Left forelimb (tissue), 1 donor: ENCODE measurements at regions not wholly inside any gene's neighbourhood (a gene's known extent, or its start where the extent isn't known, plus 50 kb on each side); places are given as distances from the start of the nearest gene placed in this dataset.

Experiments
- DNase-seq: peaks from one replicate; pipeline ENCODE4 v3.0.0-alpha.2; 2018; ENCODE audit warnings: low spot score

DNA sequence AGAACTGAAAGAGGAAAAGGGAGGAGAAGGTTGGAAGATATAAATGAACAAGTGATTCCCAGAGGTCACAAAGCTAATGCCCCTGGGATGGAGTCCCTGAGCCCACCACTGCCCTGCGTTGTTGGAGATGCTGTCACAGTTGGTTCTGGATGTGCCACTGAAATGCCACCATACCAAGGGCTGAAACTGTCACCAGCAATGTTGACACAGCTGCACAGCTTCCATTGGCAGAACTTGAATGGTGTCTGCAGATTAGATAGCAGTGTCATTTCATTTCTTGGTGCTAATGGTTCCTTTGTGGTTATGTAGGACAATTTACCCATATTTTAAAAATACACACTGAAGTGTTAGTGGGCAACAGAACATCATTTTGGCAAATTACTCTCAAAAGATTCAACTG, 120.7 kb downstream of the TBXT start:
- no peak for DNase-seq

GRCh38 chr6:166046226-166046625, 121.4 kb downstream of the TBXT start:
- no peak for DNase-seq

DNA sequence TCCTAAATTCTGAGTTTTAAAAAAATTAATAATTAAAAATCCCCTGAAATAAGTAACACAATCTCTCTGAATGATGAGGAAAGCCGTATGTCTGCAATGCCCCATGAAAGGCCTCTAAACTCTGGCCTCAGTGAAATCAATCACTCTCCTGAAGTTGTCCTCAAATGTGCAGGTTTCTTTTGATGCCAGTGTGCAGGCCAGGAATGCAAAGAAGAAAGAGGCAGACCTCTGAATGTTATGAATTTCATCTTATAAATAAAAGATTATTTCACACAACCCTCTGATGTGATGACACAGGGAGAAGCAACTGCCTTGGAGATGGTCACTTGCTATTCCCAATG, 121.8 kb downstream of the TBXT start:
- DNase-seq: no peak

DNA sequence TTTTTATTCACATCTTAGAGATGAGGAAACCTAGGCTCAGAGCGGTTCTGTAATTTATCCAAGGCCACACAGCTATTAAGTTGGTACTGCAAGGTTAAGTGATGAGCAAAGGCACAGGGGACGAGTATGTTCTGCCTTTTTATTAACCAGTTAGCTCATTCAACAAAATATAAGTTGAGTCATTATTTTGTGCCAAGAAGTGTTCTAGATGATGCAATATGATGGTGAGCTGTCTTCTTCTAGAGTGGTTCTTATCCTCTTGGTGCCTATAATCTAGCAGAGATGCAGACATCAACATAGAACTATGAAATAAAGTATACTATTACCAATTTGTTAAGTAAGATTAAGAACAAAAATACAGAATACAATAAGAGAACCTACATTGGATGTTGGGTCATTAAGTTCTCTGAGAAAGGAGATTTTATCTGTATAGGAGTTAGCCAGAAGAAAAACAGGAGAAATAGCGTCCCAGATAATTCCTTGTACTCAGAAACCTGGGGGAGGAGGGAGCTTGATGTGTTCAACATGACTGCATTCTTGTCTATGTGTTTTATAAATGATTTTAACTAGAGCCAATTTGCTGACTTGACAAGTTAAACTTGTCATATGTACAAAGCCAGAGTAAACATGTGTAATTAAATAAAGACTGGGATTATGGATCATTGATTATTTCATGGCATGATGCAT, 122.3 kb downstream of the TBXT start:
- no peak for DNase-seq

DNA sequence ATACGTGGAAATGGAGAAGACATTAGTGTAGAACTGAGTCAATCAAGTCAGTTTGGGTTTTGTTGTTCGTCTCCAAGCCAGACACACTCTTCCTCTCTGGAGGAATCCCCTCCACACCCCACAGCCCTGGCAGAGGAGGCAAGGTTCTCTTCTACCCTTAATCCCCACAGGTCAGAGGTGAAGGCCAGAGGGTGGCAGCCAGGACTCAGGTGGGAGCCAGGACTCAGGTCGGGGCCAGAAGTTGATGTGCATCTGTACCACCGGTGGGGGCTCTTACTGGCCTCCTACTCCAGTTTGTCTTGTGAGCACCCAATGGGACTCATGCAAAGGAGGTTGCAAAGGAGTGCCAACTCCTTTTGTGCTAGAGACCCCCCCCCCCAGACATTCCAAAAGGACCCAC, 126.4 kb downstream of the TBXT start:
- DNase-seq: no peak

GRCh38 chr6:166040292-166040691, 127.4 kb downstream of the TBXT start:
- DNase-seq: no peak

GRCh38 chr6:166036316-166037095, 131.1 kb downstream of the TBXT start:
- DNase-seq: no peak

DNA sequence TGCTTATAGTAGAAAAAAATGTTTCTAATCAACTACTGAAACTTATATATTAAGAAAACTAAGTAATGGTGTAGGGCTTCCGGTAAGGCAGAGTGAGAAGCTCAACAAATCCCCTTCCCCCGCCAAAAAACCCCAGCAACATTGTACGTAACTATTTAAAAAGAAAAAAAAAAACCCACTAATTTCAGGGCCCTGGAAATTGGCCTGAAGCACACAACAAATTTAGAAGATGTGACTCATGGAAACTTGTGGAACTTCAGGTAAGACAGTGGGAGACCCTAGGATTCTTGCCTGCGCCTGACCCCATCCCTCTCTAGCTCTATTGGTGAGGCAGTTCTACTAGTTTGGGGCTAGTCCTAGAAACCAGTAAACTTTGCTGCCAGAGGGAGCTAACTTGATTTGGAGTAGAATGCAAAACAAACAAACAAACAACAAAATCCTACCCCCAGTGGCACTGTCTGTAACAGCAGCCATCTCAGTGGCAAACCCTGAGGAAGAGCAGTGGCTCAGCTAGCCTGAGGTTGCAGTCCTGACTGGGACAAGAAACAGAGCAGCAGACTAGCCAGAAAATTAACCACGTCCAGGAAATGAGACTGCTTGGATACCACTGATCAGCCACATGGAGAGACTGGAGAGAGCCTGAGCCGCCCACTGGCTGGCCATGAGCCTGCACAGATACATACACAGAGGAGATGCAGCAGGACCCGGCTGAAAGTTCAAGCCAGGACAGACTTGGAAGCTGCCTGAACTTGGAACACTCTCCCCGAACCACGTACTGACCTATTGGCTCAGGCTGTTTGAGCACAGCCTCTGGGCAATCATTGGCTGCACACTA, 135.1 kb downstream of the TBXT start:
- DNase-seq: no peak

- DNase-seq: no peak
Observed at GRCh38 chr6:166031275-166031674, 136.4 kb downstream of the TBXT start.

GRCh38 chr6:166029506-166029905, 138.1 kb downstream of the TBXT start:
- no peak for DNase-seq

DNA sequence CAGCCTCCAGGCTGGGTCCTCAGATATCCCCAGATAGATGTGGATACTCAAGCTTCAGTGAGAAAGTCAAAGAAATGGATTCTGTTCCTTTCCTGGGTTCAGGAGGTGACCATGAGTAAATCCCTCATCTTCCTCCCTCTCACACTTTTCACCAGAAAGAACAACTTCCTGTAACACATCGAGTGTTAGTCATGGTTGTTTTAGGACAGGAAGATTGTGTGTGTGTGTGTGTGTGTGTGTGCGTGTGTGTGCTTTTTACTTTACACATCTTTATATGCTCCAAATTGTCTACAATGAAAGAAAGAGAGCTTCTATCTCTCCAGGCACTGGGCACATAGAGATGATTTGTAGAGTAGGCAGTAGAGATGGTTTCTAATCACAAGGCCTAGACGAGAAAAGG, 139.9 kb downstream of the TBXT start:
- DNase-seq: no peak

DNA sequence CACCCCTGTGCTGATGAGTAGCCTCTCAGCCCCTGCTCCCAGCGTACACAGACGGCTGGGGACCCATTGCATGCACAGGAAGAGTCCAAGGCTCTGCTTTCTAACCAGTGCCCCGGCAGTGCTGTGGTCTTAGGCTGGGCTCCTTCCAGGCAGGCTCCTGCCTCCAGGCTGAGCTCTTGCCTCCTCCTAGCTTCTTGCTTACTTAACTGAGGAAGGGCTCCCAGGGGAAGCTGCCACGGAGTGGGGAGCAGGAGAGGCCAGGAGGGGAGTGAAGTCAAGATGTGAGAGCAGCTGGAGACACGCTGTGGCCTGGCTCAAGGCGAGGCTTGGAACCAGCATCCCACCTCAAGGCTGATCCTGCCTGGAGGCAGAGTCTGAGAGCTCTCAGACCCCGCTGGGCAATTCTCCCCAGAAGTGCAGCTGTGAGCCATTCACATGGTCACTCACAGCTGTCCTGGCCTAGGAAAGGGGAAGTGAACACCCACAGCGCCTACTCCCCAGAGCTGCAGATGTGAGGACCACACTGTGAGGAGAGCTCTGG, 141.0 kb downstream of the TBXT start:
- no peak for DNase-seq

GRCh38 chr6:166025149-166025898, 142.3 kb downstream of the TBXT start:
- no peak for DNase-seq

DNA sequence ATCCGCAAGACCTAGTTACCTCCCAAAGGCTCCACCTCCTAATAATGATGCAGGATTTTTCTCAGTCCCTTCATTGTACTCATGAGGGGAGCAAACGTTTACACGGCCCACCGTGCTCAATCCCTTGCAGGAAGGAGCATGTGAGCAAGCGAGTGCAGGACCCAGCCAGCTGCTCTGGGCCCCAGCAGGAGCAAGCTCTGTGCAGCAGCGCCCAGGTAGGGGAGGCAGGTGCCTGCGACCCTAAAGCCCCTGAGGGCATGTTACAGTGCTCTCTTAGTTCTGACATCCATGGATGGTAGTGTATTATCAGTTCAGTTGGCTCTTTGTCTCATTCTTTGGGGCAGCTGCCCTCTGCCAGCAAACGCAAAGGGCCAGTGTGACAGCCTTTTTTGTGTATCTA, 143.4 kb downstream of the TBXT start:
- no peak for DNase-seq

DNA sequence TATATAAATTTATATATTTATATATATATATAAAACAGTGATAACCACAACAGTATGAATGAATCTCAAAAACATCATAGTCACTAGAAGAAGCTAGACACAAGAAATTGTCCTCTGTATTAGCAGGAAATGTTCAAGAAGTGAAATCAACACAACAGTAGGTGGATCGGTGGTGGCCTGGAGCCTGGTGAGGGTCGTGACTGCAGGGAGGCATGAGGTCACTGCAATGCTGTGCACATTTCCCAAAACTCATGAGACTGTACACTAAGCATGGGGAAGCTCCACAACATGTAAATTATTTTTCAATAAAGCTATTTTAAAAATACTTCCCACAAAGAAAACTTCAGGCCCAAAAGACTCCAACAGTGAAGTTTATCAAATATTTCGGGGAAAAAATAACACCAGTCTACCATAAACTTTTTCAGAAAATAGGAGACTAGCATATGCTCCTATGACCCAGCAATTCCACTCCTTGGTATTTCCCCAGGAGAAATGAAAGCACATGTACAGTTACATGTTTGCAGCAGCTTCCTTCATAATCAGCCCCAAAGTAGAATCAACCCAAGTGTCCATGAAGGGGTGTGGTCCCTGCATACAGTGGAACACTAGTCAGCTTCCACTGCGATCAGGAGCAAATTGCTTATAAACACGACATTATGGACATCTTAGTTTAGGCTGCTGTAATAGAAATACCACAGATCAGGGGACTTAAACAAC, 144.2 kb downstream of the TBXT start:
- no peak for DNase-seq

DNA sequence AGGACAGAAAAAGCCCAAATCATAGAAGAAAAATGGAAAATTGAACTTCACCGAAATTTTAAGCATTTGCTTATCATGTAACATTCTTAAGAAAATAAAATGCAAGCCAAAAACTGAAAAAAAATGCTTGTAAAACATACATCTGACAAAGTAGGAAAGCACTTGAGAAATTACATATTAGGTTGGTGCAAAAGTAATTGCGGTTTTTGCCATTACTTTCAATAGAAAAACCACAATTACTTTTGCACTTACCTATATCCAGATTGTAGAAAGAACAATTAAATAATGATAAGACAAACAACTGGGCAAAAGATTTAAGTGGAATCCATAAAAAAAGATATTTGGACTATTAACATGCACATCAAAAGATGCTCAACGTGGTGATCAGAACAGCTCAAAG, 146.2 kb downstream of the TBXT start:
- DNase-seq: no peak

DNA sequence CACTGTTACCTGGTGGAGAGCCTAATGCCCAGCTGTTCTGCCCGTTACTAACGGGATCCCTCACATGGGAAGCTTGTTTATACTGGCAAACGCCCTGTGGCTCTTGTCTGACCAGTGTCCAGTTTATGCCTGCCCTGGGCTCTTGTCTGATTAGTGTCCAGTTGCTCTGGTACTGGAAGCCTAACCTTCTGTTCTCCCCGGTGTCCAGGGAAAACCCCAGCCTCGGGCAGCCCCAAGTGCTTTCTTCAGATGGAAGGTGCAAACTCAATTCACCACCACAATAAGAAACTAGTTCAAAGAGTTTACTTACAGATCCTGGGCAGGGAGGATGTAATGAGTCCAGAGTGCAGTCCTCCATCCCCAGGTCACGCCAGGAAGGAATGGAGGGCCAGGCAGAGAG, 148.4 kb downstream of the TBXT start:
- no peak for DNase-seq

GRCh38 chr6:166017032-166017635, 150.5 kb downstream of the TBXT start:
- DNase-seq: no peak

DNA sequence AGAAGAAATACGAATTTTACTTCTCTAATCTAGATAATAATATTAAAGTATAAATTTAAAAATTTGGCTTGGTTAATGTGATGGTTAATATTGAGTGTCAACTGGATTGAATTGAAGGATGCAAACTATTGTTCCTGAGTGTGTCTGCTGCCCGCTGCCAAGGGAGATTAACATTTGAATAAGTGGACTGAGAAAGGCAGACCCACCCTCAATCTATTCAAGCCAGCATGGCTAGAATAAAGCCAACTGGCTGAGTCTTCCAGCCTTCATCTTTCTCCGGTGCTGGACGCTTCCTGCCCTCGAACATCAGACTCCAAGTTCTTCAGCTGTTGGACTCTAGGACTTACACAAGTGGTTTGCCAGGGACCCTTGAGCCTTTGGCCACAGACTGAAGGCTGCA, 152.7 kb downstream of the TBXT start:
- no peak for DNase-seq

DNA sequence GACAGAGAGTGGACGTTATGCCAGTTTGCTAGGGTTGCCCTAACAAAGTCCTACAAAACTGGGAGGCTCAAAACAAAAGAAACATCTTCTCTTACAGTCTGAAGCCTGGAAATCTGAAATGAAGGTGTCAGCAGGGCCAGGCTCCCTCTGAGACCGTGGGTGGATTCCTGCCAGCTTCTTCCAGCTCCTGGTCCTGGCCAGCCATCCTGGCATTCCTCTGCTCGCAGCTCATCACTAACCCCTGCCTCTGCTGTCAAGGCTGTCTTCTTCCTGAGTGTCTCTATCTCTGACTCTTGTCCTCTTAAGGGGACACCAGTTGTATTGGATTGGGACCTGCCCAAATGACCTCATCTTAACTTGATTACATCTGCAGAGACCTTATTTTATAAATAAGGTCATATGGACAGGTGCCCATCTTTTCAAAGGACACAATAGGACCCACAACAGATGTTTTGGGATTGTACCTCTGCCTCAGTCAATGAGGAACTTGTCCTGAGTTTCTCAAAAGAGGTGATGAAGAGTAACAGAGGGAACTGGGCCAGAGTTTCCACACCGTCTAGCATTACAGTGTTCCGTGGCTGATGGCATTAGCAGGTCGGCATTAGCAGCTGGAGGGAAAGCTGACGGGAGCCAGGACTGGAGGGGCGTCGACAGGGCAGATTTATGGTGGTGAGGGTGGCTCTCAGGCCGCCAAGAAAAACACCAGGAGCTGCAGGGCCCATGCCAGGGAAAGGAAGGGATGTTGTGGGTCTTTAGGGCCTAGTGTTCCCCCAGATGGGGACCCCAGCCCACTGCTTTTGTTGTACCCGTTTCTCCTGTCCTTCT, 157.3 kb downstream of the TBXT start:
- no peak for DNase-seq
